Adrenal gland (tissue), 5 donors: ENCODE measurements at regions not wholly inside any gene's neighbourhood (a gene's known extent, or its start where the extent isn't known, plus 50 kb on each side); places are given as distances from the start of the nearest gene placed in this dataset.
"Not testable (repeated sequence)": the region's sequence is repeated elsewhere in the genome, so short reads cannot be mapped to it uniquely, and the experiment has no call there.

Source experiments
- POLR2A ChIP-seq, 2 donors: fragments of 450-650 bp; IDR thresholded peaks; one replicate each; pipeline ENCODE4 v1.6.1; 2017; ENCODE audit warnings: antibody characterized with exemption in 2 of 2, mild to moderate bottlenecking in 2 of 2, moderate library complexity in 1 of 2
- TF ChIP-seq, protein P1 (sequence below), 6 experiments: fragments of 450-650 bp in 4 of 6; fragments of 200-600 bp in 2 of 6; sonication (generic) in 1 of 6; IDR thresholded peaks; 1 replicate in 5 of 6; 2 replicates in 1 of 6; pipeline versions ENCODE4 v1.5.1 to v1.8.0; 2016 to 2021; ENCODE audit warnings: antibody characterized with exemption in 6 of 6, mild to moderate bottlenecking in 2 of 6, moderate library complexity in 1 of 6
- donor health status: DM: no; HTN: no; CAD: no.

GRCh38 chr1:148254611-148255429 lies 102.7 kb upstream of the NBPF11 start:
- TF ChIP-seq, protein P1, sequence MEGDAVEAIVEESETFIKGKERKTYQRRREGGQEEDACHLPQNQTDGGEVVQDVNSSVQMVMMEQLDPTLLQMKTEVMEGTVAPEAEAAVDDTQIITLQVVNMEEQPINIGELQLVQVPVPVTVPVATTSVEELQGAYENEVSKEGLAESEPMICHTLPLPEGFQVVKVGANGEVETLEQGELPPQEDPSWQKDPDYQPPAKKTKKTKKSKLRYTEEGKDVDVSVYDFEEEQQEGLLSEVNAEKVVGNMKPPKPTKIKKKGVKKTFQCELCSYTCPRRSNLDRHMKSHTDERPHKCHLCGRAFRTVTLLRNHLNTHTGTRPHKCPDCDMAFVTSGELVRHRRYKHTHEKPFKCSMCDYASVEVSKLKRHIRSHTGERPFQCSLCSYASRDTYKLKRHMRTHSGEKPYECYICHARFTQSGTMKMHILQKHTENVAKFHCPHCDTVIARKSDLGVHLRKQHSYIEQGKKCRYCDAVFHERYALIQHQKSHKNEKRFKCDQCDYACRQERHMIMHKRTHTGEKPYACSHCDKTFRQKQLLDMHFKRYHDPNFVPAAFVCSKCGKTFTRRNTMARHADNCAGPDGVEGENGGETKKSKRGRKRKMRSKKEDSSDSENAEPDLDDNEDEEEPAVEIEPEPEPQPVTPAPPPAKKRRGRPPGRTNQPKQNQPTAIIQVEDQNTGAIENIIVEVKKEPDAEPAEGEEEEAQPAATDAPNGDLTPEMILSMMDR (IDR thresholded peaks at IDR 0.05), result peak; percentile 25 to 56 (median 40)
- TF ChIP-seq POLR2A (IDR thresholded peaks at IDR 0.05), result not testable (repeated sequence)
